ENCODE measurements at regions not wholly inside any gene's neighbourhood (a gene's known extent, or its start where the extent isn't known, plus 50 kb on each side); places are given as distances from the start of the nearest gene placed in this dataset.

DNA sequence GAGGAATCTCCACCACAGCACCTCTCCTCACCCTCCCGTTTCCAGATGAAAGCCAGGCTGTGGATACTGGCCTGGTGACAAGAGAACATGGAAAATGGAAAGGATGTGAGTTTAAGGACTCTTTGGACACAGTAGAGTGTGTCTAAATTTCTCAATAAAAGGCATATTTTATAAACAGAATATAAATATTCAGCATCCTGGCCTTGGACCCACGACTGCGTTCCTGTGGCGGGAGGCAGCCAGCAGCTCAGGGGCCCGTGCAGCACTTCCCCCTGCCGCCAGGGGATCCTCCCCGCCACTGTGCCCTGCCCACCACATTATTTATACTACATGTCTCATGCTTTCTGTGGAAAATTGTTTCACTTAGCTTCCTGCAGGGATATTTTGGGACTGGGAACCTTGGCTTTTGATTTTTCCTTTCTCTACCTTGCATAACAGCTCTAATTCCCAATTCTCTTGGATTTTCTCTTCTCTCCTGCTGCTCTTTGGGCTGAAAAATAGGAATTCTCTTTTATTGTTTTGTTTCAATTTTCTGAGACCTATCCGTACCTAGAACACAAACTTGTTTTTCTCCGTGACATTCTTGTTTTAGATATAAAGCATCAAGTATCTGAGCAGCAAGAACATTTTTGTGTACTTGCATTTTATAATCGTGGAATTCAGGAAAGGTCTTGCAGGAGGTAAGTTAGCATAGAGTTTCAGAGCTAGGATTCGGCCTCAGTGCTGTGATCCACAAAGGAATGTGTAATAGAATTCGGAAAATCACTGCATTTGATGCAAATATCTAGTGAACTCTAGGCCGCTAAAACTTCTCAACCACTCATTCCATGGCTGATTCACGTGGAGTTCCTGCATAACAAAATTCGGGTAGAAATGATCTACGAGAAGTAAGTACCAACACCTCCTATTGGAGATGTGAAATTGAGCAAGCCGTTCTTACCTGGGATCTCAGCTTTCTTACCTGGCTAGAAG lies 107.7 kb upstream of the SPATA13 start:
- no peak for DNase-seq

DNA sequence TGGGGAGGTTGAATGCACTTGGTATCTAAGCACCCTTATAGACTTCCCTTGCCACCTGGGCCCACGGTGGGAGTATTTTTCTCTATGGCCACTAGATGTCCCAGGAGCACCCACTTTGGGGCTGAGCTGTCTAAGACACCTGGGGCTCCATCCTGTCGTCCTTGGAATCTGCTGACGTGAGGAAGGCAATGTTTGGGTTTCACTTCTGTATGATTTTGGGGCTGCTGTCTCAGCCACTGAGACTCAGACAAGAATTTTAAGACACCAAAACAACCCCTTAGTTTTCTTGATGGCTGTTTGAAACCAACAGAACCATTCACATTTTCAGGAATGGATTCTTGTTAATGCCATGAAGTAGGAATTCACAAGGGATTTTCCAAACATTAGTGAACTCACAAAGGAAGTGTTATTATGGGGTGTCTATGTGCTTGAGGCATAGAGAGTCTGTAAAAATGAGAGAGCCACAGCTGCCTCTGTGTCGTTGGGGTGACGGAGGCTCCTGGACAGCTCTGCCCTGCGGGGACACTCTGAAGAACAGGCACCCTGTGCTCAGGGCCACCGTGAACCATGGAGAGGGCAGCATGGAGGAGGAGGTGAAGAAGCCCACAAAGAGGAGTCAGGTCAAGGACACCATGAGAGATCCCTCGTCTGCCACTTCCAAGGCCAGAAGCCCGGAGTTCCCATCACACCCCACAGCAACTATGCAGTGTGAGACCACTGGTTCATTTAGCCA lies 106.8 kb upstream of the SPATA13 start:
- DNase-seq = peak; percentile 72

- DNase-seq = no peak
Observed at GRCh38 chr13:24056616-24057137, 103.8 kb upstream of the SPATA13 start.

GRCh38 chr13:24060993-24061392 lies 99.5 kb upstream of the SPATA13 start:
- DNase-seq = no peak

DNA sequence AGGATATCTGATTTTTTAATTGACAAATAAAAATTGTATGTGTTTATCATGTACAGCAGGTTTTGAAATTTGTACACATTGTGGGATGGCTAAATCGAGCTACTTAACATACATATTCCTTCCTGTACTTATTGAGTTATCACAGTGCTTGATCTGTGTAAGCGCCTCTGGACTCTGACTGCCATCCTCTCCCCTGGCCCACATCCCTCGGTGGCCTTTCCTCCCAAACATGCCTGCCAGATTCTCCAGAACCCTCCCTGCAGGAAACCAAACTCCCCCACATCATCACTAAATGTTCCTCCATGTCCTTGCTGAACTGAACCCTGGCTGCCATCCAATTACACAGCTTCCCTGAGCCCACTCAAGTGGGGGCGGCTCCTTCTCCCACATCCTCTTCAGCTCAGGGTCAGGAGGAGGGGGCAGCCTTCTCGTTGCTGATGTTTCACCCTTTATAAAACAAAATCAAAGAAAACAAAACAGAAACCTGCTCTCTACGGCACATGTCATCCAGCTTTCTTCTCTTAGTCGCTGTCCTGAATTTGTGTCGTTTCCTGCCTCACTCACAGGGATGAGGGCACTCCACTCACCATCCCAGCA lies 97.1 kb upstream of the SPATA13 start:
- DNase-seq = peak; percentile 13

- no peak for DNase-seq
Observed at GRCh38 chr13:24064371-24064770, 96.1 kb upstream of the SPATA13 start.

DNA sequence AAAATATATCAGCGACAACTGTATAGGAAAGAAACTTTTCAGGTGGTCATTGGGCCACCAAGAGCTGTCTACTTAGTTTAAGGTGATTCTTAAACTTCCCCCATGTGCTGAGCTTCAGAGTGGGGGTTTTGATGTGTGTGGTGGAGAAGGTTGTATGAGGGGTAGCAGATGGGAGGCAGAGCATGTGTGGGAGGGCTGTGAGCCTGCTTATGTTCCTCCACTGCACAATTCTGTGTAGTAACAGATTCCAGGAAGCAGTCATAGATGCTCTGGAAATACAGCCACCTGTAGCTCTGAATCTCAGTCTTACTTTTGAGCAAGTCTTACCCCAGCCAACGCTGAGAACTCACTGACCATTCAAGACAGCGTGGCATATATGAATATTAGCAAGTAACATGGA lies 95.3 kb upstream of the SPATA13 start:
- DNase-seq = no peak

DNA sequence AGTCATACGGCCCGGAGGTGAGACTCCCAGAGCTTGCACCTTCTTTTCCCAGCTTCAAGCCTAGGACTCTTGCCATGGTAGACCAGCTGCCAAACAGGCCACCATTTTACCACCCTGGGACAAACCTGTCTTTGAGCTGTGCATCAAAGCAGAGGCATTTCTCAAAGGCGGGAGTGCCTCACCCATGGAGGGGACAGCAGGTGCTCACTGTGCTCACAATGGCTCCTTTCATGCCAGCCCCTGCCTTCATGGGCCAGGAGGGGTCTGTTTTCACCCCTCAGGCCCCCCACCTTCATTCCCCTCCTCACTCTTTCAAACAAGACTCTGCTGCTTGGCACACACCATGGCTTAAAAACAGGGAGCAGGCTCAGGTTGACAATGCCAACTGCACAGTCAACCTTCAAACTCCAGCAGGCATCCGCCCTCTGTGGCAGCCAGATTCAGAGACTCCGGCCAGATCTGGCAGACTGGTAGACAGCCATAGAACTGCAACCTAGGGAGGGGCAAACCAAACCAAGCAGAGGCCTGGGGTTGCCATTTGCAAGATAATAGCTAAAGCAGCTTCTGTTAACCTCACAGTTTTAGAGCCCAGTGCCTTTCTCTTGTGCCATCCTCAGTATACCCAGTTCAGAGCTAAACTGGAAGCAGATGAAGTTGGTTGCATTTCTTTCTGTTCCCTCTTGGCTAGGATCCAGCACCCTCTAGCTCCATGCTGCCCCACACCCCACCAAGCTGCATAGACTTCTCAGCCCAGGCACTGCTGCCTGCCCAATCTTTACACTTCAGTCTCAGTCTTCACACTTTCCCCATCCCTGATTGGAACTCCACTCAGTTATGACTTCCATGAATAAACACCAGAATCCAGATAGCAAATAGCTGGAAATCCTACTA lies 93.9 kb upstream of the SPATA13 start:
- no peak for DNase-seq

GRCh38 chr13:24068472-24068871 lies 92.0 kb upstream of the SPATA13 start:
- no peak for DNase-seq

GRCh38 chr13:24071016-24071415 lies 89.5 kb upstream of the SPATA13 start:
- DNase-seq = no peak

- no peak for DNase-seq
Observed at GRCh38 chr13:24071423-24072075, 89.0 kb upstream of the SPATA13 start.

GRCh38 chr13:24073657-24074056 lies 86.9 kb upstream of the SPATA13 start:
- DNase-seq = no peak

- DNase-seq = no peak
Observed at GRCh38 chr13:24074678-24075077, 85.8 kb upstream of the SPATA13 start.

DNA sequence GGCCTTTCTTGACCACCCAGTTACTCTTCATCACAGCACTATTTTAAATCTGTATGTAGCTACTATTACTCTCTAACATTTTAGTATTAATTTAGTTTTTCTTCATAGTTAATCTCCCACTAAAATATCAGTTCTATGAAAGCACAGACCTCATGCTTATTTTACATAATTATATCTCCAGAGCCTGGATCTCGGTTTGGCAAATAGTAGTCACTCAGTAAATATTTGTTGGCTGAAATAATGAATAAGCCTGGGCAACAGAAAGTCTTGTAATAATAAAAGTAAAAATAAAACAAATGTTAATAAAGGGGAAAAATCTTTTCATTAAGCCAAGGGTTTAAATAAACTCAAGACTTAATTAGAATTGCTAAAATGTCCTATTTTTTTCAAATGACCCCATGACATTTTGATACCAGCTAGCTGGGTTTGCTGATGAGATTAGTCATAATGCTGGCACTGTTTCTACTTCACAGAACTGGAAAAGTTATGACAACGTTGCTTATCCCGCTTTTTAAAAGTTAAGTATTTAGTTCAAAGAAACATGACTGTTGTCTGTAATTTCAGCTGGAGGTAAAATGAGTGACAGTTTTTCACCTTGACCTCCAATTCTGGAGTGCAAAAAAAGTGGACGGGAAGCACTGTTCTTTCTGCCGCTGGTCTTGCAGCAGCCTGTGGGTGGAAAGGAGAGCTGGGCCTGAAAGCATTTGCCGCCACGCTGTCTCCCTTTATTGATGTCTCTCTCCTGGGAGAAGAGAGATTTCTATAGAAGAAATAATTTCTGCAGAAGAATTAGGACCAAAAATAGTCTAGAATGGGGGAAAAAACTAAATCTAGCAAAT lies 85.2 kb upstream of the SPATA13 start:
- DNase-seq = no peak

- DNase-seq = no peak
Observed at GRCh38 chr13:24076109-24076508, 84.4 kb upstream of the SPATA13 start.

DNA sequence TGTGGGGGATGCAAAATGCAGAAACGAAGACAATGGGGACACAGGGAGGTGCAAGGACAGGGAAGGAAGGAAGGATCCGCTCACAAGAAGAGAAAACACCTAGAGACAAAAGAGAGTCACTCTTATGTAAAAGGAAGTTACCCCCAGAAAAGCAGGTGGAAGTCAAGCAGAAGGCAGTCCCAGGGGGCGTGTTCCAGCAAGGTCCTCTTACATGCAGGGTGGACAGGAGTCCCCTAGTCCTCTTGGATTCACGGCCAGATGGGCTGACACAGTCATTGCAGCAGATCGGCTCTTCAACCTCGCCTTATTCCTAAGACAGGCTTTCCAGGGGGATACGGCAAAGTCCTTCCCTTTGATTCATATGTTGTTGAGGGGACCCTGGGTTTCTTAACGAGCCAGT lies 83.9 kb upstream of the SPATA13 start:
- no peak for DNase-seq

- DNase-seq = no peak
Observed at GRCh38 chr13:24080134-24080533, 80.4 kb upstream of the SPATA13 start.

DNA sequence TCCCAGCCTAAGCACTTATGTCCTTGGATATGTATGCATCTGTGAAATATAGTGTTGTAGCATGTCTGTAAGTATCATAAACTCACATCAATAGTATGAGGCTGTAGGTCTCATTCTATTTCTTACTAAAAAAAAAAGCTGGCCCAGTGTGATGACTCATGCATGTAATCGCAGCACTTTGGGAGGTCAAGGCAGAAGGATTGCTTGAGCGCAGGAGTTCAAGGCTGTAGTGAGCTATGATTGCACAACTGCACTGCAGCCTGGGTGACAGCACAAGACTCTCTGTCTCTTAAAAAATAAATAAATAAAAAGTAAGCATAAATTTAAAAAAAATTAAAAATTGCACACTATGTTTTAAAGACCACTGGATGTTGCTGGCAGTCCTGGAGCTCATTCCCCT lies 79.1 kb upstream of the SPATA13 start:
- no peak for DNase-seq

GRCh38 chr13:24083141-24083540 lies 77.4 kb upstream of the SPATA13 start:
- DNase-seq = no peak

- DNase-seq = no peak
Observed at GRCh38 chr13:24083722-24084421, 76.6 kb upstream of the SPATA13 start.
